ENCODE measurements at regions not wholly inside any gene's neighbourhood (a gene's known extent, or its start where the extent isn't known, plus 50 kb on each side); places are given as distances from the start of the nearest gene placed in this dataset.
"Not testable (repeated sequence)": the region's sequence is repeated elsewhere in the genome, so short reads cannot be mapped to it uniquely, and the experiment has no call there.

DNA sequence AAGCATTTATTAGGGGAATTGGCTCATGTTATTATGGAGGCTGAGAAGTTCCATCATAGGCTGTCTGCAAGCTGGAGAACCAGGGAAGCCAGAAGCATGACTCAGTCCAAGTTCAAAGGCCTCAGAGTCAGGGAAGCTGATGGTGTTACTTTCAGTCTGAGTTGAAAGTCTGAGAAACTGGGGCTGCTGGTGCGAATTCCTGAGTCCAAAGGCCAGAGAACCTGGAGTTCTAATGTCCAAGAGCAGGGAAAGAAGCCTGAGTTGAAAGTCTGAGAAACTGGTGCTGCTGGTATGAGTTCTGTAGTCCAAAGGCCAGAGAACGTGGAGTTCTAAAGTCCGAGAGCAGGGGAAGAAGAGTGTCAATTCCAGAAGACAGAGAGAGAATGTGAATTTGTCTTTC lies 641.1 kb downstream of the ISL1 start:
- DNase-seq, result no peak

DNA sequence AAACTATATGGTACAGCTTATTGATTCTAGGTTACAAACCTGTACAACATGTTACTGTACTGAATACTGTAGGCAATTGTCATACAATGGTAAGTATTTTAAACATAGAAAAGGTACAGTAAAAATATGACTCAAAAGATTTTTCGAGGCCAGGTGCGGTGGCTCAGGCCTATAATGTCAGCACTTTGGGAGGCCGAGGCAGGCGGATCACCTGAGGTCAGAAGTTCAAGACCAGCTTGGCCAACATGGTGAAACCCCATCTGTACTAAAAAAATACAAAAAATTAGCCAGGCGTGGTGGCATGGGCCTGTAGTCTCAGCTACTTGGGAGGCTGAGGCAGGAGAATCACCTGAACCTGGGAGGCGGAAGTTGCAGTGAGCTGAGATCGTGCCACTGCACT lies 646.6 kb downstream of the ISL1 start:
- not testable (repeated sequence) for DNase-seq

DNA sequence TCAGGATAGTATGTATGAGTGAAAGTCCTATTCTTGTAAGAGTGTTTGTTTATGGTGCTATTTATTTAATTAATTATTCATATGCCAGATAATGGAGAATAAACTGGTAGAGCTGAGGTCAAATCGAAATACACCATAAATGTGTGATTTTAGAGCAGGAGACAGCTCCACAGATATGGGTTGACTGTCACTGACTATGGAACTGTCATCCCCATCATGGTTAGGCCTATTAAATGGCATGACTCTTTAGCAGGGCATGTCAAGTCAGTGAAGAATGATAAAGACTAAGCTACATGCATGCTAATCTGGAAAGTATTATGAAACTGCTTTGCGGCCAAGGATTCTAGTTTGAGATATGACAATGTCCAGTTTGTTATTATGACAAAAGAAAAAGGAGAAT lies 658.6 kb downstream of the ISL1 start:
- no peak for DNase-seq

DNA sequence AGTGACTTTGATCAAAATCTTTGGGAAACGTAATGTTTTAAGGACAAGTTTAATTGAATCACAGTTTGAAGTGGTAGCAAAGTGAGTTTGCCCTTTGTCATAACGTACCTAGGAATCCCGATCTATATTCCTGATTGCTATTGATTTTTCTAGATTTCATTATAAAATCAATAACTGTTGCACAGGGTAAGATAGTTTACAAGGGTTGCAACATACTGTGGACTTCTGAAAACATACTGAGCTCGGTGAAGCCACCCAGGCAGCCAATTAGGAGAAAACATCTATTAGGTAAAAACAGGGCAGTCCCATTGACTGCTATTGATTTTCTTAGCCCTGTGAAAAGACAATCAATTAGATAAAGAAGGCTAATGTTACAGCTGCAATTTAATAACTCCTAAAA lies 659.9 kb downstream of the ISL1 start:
- DNase-seq, result no peak

DNA sequence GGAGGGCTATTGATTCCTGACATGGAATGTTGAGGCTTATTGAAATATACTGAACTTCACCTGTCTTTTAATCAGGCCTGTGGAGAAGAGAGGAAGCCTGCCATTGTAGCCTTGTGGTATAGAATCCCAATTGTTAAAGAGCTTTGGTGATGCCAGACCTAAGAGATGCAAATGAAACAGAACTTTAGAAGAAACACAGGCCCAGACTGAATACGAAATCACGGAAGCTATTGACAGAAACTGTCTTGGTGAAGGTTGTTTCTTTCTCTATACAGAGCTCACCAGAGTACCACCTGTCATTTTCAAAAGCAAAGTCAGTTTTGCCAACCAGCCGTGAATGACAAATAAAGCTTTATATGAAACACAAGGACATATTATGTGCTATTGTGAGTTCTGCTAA lies 660.3 kb downstream of the ISL1 start:
- DNase-seq, result no peak

DNA sequence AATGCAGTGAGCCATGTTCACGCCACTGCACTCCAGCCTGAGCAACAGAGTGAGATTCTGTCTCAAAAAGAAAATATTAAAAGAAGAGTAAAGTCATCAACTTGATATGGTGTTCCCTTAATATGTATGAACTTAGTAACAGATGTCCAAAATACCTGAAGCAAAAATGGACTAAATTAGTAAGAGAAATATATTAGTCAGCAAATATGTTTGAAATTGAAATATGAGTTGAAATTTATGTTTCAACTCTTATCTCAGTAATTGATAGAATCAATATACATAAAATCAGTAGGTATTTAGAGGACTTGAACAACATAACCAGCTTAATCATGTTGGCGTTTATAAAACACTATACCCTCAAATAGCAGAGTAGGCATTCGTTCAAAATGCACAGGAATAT lies 668.5 kb downstream of the ISL1 start:
- no peak for DNase-seq

DNA sequence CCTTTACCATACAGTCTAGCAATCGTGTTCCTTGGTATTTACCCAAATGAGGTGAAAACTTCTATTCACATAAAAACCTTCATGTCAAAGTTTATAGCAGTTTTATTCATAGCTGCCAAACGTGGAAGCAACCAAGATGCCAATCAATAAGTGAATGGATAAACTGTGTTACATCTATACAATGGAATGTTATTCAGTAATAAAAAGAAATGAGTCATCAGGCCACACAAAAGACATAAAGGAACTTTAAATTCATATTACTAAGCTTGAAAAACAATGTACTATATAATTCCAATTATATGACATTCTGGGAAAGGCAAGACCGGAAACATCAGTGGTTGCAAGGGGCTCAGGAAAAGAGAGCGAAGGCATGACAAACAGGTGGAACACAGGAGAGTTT lies 679.9 kb downstream of the ISL1 start:
- no peak for DNase-seq

DNA sequence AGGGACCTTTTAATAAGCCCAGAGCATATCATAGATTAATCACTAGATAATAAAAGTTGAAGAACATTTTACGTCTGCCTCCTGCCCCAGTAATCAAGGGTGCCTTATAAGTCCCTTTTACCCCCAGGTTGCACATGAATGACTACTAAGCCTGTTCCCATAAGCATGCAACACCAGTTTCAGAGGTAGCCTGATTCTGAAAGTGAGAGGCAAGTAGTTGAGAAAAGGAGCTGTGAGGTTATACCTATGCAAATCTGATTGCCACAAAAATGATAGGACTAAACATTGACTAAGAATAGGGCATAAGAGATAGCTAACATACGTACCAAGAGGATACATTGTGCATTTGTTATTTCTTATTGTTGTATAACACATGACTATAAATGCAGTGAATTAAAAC lies 681.9 kb downstream of the ISL1 start:
- DNase-seq, result no peak

DNA sequence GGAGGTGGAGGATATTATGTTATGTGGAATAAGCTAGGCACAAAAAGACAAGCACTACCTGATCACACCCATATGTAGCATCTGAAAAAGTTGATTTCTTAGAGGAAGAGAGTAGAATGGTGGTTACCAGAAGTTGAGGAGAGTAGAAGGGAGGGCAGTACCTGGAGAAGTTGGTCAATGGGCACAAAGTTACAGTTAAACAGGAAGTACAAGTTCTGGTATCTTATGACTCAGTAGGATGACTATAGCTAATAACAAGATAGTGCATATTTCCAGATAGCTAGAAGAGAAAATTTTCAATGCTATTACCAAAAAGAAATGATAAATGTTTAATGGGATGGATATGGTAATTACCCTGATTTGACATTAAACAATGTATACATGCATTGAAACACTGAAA lies 686.7 kb downstream of the ISL1 start:
- no peak for DNase-seq

DNA sequence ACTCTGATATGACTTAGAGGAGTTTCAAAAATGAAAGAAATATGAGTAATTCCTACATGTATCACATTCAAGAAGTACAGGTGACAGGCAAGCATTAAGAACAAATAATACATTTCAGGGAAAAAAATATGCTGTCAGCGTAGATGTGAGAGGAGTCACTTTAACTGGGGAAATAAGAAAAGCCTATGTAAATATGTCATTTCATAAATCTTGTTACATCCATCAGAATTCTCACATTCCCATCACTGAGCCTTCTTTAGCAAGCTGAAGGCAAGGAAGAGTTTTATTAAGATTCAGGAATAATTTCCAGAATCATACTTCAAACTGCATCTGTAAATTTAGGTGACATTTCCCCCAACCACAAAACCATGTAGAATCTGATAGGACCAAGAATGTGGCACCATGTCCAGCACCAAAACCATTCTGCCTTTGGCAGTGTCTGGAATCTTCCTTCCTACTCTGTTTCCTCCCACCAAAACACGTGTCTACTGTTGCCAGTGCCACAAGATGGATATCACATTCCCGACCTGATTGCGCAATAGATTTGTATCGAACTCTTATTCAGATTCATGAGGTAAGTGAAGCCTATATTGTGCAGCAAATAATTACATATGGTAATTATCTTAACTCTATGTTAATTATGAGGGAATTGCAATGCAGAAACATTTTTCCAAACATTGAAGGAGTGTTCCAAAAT lies 690.9 kb downstream of the ISL1 start:
- DNase-seq, result no peak

DNA sequence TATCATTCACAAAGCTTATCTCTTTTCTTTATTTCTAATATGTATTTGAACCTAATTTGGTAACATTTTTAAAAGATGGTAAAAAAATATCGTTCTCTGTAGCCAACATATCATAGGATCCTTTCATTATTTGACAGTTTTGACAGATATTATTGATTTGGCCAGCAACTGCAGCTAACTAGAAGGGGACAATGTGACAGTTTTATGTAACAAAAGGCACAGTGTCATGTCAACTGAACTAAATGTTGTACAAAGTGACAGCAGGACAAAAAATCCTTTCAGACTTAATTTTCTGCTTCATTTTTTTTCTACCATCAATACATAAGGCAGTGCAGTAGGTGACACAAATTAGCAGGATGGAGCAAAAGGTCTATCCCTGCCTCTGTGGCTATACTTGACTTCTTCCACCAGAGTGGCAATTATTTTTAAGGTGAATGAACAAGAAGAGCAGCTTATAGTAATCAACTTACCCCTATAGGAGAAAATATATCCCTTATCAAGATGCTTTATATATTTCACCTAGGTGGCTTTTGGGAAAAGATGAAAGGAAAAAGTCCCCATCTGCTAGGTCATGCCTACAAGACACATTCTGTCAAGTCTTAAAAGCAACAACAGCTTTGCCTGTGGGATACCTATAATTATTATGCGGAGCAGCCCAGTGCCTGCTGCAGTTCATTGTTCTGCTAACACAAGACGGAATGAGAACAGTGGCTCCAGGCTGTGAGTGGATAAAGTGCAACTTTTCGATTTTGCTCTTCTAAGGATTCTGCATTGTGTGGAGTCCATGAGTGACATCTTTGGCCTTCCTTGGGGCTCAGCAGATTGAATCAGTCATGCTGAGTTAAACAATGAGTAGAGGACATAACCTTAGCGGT lies 694.9 kb downstream of the ISL1 start:
- DNase-seq, result no peak

DNA sequence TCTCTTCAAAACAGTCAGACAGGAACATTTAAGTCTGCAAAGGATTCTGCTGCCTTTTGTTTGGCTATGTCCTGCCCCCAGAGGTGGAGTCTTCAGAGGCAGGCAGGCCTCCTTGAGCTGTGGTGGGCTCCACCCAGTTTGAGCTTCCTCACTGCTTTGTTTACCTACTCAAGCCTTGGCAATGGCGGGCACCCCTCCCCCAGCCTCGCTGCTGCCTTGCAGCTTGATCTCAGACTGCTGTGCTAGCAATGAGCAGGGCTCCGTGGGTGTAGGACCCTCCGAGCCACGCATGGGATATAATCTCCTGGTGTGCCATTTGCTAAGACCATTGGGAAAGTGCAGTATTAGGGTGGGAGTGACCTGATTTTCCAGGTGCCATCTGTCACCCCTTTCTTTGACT lies 685.4 kb upstream of the ITGA1 start:
- DNase-seq, result not testable (repeated sequence)

DNA sequence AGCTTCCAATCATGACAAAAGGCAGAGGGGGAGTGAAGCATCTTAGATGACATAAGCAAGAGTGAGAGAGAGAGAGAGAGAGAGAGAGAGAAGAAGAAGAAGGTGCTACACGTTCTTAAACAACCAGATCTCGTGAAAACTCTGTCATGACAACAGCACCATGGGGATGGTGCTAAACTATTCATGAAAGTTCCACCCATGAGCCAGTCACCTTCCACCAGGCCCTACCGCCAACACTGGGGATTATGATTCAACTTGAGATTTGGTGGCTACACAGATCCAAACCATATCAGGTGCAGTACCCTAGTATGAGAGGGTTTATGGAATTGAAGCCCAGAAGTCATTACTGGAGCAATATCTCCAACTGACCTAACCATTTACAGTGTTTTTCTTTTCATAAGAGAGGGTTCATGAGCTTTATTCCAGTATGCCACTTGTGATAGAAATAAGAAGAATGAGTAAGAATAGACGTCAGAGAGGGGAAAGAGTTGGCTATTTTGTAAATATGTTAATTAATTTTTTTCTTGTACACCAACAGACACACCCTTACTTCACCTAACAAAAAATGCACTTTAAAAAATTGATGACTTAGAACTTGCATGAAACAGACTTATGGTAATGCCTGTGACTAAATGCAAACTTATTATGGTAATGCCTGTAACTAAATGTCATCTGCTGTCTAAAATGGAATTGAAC lies 680.4 kb upstream of the ITGA1 start:
- no peak for DNase-seq

DNA sequence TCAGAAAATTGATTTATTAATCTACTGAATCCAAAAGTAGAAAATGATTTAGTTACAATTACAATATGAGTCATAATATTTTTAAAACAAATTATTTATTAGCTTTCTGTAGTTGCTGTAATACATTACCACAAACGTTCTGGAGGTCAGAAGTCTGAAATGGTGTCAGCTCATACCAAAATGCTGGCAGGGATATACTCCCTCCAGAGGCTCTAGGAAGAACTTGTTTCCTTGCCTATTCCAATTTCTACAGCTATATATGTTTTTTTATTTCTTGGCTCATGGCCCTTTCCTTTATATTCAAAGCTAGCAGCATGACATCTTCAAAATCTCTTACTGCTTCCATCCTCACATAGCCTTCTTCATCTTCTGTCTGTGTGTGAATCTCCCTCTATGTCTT lies 667.9 kb upstream of the ITGA1 start:
- no peak for DNase-seq

DNA sequence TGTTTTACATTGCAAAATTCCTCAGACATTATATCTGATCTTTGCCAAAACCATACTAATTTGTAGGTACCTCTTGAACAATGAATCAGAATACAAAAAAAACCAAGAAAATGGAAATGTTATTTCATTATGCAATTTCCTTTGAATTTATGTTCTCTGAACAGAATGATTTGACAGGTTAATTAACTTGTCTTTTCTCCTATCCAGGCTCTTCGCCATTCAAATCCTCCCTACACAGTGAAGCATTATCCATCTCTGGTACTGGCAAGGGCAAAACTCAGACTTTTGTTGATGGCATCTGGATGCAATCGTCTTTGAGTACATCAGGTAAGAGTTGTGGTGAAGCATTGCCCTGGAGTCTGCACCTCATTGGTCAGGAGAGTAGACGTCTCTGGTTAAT lies 655.7 kb upstream of the ITGA1 start:
- no peak for DNase-seq

DNA sequence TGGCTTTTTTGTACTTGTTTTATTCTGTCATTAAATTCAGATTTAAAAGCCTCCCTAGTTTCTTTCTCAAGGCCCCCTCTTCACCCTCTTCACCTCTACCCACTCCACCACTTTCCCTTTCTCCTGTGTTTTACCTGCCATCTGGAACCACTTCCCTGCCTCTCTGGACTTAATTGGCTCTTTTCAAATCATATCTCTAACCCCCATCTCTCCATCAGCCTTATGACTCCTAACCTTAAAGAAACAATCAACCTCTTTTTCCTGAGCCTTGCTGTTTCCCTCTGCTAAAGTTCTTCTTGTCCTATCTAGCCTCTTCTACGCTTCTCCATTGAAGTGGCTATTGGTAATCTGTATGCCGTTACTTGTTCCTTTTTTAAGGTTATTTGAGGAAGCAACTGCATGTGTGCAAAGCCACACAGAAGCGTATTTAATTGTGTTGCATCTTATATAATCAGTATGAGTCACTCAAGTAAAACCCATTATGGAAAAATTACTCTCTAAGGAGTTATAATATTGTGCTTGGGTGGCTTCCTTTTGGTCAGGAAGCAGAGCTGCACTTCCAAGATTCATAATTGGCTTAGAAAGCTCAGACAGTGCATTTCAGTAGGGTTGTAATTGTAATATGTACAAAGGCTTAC lies 653.6 kb upstream of the ITGA1 start:
- no peak for DNase-seq

DNA sequence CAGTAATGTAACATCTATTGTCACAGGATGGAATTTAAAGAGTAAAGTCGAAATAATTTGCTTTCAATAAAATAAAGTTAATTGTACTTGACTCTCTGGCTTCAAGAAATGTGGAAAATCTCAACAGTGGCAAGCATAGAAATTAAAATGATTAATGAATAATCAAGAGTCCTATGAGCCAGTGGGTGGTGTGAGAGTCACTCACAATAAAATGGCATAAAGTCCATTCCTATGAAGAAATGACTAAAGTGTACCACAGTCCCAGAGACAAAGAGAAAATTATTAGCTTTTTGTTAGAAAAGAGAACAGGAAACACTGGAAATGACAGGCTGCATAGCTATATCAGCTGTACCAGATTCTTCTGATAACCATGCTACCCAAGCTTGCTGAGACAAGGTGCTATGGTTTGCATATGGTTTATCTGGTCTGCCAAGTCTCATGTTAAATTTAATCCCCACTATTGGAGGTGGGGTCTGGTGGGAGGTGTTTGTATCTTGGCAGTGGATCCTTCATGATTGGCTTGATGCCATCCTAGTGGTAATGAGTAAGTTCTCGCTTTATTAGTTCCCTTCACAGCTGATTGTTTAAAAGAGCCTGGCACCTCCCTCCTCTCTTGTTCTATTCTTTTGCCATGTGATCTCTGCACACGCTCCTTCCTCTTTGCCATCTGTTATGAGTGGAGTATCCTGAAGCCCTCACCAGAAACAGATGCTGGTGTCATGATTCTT lies 647.7 kb upstream of the ITGA1 start:
- DNase-seq, result peak; percentile 58 to 88

DNA sequence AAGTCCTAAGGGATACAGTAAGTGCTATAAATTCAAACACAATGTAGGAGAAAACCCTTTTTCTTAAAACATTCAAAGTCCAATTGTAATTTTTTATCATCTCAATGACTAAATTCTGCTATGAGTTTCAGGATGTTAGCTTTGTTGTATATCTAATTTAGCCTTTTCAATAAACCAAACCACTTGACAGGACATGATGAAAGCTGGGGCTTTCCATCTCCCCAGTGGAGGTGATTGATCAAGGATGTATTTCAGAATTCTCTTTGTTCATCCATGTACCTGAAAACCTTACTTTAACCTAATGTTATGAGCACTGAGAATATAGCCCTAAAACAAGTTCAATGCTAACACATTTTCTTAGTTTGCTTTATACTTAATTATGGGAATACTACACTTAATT lies 639.0 kb upstream of the ITGA1 start:
- DNase-seq, result no peak

DNA sequence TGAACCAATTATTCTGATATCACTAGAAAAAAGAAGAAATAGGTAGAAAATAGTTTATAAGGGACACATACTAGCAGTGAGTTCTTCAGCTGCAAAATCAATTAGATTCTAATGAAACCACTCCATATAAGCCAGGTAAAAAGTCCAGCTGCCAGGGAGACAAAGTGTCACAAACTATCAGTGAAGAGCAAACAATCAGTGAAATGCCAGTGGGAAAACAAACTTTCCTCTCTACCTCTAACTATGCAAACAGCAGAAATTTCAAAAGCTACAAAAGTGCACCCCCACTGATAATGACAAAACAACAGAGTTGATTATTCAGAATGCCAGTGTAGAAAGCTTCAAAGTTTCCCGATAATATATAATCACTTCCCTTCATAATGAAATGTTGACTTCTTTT lies 637.2 kb upstream of the ITGA1 start:
- no peak for DNase-seq

DNA sequence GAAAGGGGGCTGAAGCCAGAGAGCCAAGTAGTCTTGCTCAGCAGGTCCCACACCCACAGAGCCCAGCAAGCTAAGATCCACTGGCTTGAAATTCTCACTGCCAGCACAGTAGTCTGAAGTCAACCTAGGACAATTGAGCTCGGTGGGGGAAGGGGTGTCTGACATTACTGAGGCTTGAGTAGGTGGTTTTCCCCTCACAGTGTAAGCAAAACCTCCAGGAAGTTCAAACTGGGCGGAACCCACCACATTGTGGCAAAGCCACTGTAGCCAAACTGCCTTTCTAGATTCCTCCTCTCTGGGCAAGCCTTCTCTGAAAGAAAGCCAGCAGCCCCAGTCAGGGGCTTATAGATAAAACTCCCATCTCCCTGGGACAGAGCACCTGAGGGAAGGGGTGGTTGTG lies 630.9 kb upstream of the ITGA1 start:
- not testable (repeated sequence) for DNase-seq

DNA sequence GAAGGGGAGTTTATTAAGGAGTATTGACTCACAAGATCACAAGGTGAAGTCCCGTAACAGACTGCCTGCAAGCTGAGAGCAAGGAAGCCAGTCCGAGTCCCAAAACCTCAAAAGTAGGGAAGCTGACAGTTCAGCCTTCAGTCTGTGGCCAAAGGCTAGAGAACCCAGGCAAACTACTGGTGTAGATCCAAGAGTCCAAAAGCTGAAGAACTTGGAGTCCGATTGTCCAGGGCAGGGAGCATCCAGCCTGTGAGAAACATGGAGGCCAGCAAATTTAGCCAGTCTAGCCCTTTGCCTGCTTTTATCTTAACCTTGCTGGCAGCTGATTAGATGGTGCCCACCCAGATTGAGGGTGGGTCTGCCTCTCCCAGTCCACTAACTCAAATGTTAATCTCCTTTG lies 621.9 kb upstream of the ITGA1 start:
- DNase-seq, result not testable (repeated sequence)

DNA sequence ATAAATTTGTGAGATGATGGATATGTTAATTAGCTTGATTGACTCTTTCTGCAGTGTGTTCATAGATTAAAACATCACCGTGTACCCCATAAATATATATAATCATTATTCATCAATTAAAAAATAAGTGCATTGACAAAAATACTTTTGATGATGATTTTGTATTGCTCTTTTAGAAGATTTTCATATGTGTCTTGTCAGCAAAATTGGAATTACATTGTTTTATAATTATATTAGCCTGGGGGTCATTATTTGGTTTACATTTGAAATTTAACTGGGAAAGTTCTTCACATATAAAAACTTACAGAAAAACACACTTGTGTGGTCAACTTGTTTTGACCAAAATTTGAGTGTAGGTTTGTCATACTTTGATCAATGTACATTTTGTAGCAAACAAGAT lies 614.6 kb upstream of the ITGA1 start:
- no peak for DNase-seq

DNA sequence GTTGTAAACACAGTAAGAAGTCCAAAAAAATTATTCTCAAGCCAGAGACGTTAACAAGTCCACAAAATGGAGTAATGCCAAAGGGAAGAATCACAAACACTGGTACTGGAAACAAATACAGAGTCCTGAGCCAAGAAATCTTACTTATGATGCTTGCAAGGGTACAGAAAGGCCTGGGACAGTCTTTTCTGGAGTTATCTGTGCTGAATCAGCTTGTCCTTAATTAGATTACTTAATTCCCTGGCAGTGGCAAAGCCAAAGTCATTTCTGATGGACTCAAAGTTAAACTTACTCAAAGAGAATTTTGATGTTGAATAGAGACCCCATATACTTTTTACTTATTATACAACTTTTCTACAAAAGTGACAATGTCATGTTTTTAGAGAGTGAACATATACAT lies 610.5 kb upstream of the ITGA1 start:
- peak; percentile 15 to 25 for DNase-seq
